HTR-8/SVneo (cell line): ENCODE measurements at regions not wholly inside any gene's neighbourhood (a gene's known extent, or its start where the extent isn't known, plus 50 kb on each side); places are given as distances from the start of the nearest gene placed in this dataset.
"Not testable (repeated sequence)": the region's sequence is repeated elsewhere in the genome, so short reads cannot be mapped to it uniquely, and the experiment has no call there.

Experiments used
- DNase-seq: peaks from one replicate; pipeline ENCODE4 v3.0.0; 2011; ENCODE audit warnings: low spot score, mixed read lengths; ENCODE audit not compliant: insufficient read length
- FAIRE-seq: peaks from 2 replicates; lab custom pipeline; 2011; peaks lifted over from hg19 to GRCh38; lab: Jason Lieb, UNC

DNA sequence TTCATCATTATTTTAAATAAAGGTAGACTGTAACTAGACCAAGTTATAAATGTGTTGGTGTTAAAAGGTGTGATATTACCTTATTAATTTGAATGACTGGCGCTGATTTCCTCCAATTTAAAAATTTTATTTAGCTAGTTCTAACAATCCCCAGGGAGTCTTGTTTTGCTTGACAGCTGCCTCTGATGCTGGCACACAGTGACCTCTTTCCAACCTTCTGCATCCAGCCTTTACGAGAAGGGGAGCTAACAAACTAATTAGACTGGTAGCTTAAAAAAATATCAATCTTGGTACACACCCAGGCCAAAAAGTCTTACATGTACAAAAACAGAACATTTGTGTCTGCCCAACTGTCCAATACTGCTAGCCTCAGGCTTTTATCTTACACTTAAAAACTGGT is 51.8 kb upstream of the ENPEP start:
- no peak for DNase-seq
- FAIRE-seq: no peak

- no peak for DNase-seq
- no peak for FAIRE-seq
Measured at GRCh38 chr4:110418641-110419040, 57.3 kb upstream of the ENPEP start.

DNA sequence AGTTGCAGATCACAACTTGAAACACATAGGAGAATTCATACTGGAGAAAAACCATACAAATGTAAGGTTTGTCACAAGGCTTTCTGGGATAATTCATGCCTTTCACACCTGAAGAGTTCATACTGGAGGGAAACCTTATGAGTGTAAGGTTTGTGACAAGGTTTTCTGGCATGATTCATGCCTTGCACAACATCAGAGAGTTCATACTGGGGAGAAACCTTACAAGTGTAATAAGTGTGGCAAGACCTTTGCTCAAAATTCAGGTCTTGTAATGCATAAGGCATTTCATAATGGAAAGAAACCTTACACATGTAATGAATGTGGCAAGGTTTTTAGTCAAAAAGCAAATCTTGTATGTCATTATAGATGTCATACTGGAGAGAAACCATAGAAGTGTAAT is 58.8 kb upstream of the ENPEP start:
- no peak for DNase-seq
- no peak for FAIRE-seq

GRCh38 chr4:110415478-110415877 is 60.5 kb upstream of the ENPEP start:
- DNase-seq: no peak
- no peak for FAIRE-seq

- DNase-seq (no peak), FAIRE-seq (no peak)
Measured at GRCh38 chr4:110415041-110415440, 60.9 kb upstream of the ENPEP start.

DNA sequence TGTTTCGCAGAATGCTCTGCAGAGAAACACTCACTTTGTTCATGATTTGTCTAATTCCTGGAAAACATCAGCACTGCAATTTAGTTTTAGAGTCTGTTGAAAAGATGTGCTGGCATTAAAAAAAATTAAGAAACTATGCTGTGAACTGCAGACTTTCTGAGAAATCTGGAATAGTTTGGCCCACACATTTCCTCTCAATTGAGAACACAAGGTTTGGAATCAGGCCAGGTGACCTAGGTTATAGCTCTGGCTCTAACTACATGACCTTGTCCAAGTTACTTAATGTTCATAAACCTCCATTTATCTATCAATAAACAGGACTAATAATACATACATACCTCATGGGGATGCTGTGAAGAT is 61.4 kb upstream of the ENPEP start:
- FAIRE-seq (no peak), DNase-seq (no peak)

DNA sequence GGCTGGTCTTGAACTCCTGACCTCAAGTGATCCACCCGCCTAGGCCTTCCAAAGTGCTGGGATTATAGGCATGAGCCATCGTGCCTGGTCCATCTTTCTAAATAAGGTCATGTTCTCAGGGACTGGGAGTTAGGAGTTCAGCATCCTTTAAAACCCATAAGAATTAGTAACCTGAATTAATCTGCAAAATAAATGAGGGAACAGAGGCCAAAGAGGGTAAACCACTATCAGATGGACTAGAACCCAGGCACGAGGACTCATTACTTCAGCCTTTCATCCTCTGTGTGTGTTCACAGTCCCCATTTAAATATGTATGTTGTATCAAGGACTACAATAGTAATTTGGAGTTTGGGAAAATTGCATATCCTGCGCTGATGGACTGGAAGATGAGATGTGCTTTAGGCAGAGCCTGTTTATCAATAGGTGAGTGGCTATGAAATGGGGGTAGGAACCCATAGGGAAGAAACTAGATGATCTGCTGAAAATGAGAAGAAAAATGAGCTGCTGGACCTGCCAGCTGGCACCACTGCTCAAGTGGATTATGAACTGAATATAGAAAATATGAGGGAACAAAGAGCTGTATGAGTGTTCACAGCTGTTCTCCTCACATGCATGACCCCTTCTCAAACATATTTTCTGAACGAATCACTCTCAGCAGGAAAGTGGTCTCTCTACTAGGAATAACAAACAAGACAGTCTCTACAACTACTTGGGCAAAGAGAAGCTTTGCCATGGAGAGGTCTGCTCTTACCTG is 62.0 kb upstream of the ENPEP start:
- not testable (repeated sequence) for FAIRE-seq, DNase-seq

DNA sequence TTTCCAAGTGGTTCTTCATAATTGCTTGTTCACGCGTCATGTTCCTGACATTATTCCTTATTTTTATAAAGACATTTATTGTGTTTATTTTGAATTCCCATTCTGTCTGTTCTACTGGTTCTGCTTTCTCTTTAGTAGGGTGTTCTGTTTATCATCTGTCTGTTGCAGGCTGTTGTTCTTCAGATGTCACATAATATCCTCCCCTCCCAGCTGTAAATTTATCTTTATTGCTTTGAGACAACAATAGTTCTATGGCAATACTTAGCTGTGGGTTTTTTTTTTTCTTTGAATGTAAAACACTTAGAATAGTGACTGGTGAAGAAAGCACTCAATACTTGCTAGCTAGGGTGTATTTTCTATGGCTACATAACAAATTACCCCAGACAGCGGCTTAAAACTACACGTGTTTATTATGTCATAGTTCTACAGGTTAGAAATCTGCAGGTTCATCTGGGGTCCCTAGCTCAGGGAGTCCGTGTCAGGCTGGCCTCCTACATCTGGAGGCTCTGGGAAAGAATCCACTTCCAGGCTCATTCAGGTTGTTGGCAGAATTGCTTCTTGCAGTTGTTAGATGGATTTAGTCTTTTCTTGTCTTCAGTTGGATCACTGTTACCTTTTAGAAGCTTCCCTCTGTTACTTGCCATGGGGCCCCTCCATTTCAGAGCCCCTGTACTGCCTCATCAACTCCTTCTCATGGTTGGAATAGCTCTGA is 63.4 kb upstream of the ENPEP start:
- FAIRE-seq: no peak

DNA sequence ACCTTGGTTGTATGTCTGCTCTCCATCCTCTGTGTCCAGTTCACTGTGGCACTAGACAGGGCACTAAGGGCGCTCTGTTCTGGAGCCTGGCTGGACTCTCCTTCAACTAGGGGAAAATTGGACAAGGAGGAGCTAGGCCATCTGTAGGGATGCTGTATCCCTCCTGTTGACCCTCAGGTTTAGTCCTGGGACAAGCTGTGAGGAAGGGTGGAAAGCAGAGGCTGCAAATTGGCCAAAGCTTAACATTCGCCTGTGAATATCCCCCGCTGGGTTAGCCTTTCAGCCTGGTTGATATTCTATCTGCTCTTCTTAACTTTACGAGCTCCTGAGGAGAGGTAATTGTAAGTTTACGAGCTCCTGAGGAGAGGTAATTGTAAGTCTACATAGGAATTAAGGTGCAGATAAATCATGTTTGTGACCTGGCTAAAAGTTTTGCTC is 64.4 kb upstream of the ENPEP start:
- FAIRE-seq (no peak), DNase-seq (no peak)

More for the DNA sequence above, 63.4 kb upstream of the ENPEP start:
- DNase-seq: no peak

DNA sequence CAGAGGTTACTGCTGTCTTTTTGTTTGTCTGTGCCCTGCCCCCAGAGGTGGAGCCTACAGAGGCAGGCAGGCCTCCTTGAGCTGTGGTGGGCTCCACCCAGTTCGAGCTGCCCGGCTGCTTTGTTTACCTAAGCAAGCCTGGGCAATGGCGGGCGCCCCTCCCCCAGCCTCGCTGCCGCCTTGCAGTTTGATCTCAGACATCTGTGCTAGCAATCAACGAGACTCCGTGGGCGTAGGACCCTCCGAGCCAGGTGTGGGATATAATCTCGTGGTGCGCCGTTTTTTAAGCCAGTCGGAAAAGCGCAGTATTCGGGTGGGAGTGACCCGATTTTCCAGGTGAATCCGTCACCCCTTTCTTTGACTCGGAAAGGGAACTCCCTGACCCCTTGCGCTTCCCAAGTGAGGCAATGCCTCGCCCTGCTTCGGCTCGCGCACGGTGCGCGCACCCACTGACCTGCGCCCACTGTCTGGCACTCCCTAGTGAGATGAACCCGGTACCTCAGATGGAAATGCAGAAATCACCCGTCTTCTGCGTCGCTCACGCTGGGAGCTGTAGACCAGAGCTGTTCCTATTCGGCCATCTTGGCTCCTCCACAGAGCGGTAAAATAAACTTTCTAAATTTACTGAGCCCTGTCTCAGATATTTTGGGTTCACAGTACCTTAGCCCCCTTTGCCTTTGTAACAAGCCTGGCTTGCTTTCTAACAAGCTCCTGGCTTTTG is 64.9 kb upstream of the ENPEP start:
- not testable (repeated sequence) for FAIRE-seq, DNase-seq

DNA sequence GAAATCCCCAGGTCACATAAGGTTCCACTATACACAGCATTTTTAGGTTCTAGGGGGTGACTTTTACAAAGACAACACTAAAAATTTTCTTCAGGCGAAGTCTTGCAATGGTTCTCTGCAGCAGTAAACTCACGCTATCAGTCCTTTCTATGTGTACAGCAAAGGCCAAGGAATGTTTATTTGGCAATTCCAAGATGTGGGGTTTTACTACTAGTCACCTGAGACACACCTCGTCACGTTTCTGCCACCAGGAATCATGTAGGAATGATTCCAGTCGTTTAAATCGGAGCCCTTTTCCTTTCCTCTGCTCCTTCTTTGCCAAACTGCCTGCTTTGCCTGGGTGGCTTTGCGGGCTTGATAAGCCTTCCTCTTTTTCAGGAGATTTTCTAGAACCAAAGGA is 75.9 kb upstream of the ENPEP start:
- DNase-seq: no peak
- no peak for FAIRE-seq

DNA sequence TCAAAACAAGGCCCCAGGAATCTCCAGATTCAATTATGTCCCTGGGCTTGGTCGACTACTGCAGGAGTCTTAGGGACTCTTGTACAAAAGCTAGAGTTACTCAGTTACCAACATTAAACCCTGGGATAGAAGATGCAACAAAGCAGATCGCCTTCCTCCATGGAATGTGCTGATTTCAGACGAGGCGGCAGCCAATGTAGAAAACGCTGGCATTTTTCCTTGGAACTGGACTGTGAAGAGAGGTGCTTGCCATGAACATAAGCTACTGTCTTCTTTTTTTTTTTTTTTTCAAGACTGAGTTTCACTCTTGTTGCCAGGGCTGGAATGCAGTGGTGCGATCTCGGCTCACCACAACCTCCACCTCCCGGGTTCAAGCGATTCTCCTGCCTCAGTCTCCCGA is 76.9 kb upstream of the ENPEP start:
- DNase-seq, FAIRE-seq: not testable (repeated sequence)

- FAIRE-seq: no peak
- no peak for DNase-seq
Measured at GRCh38 chr4:110396963-110397362, 79.0 kb upstream of the ENPEP start.

DNA sequence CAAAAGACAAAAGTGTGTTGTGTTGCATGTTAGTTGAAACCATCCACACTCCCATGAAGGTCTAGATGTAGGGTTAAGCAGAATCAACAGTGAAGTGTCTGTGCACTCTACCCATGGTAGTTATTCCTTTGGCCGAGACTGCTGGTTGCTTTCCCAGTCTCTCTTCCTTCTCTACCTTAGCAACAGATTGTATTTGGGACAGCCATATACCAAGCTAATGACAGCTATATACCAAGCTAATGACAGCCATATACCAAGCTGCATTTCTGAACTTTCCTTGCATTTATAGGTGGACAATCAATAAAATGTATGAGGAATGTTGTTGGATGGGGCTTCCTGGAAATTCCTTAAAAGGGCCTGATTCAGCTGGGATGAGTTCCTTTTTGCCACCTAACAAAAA is 80.5 kb upstream of the ENPEP start:
- FAIRE-seq (no peak), DNase-seq (no peak)

DNA sequence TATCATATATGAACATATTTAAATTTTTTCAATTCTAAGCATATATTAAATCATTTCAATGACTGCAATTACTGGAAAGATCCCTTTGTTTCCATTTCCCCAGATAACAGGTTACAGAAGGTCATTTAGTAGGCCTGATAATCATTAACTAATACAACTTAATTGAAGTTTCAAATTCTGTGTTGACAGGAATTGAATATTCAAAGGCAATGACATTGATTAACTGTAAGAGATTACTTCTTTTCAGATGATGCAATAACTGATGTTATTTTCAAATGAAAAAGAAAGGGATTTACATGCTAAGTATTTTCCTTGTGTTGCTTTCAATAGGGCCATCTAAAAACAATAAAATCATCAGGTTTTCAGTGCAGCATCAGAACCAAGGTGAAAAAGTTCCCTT is 81.1 kb upstream of the ENPEP start:
- DNase-seq (no peak), FAIRE-seq (no peak)

DNA sequence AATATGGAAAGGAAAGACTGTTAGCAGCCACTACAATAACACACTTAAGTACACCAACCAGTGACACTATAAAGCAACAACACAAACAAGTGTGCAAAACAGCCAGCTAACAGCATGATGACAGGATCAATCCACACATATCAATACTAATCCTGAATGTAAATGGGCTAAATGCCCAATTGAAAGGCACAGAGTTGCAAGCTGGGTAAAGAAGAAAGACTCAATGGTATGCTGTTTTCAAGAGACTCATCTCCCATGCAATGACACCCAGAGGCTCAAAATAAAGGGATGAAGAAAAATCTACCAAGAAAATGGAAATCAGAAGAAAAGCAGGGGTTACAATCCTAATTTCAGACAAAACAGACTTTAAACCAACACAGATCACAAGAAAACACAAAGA is 94.2 kb upstream of the ENPEP start:
- FAIRE-seq (no peak), DNase-seq (no peak)

DNA sequence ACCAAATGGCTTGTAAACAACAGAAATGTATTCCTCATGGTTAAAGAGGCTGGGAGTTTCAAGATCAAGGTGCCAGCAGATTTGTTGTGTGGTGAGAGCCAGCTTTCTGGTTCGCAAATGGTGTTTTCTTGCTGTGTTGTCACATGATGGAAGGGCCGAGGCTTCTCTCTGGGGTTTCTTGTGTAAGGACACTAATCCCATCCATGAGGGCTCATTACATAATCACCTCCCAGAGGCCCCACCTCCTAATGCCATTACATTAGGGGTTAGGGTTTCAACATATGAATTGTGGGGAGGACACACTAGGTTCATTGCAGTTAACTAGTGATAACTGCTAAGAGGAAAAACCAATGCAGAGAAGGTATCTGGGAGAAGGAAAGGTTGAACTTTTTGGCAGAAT is 103.5 kb upstream of the ENPEP start:
- DNase-seq (no peak), FAIRE-seq (no peak)

DNA sequence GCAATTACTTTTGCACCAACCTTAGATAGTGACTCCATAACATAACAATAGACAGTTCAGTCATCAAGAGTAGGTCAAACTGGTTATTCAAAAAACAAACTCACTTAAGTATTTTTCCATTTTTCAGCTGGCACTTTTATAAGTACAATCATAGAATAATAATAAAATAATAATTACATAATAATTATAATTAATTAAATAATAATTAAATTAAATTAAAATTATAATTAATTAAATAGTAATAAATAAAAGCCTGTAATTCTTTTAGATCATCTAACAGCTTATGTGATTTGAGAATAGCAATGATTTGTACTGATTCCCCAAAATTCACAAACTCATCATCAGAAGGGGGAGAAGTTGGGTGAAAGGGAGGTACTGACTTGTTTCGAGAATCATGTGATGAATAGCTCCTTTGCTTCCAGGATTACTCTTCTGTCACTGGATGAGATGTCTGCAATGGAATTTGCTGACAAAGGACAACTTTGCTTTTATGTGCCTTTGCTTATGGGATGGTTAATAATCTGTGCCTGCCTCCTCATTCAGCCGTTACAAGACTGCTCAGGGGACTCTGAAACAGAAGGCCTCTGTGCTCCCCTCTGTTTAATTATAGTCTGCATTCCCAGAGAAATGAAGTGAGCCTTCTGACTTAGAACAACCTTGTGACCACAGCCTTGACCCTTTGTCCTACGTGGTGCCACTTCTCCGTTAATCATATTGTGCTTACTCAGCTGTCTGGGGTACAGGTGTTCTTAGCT is 104.8 kb upstream of the ENPEP start:
- FAIRE-seq (no peak), DNase-seq (no peak)

- DNase-seq: no peak
- no peak for FAIRE-seq
Measured at GRCh38 chr4:110368409-110368808, 107.5 kb upstream of the ENPEP start.

- FAIRE-seq (no peak), DNase-seq (no peak)
Measured at GRCh38 chr4:110367156-110367555, 108.8 kb upstream of the ENPEP start.
